22Rv1 (cell line): ENCODE measurements at regions not wholly inside any gene's neighbourhood (a gene's known extent, or its start where the extent isn't known, plus 50 kb on each side); places are given as distances from the start of the nearest gene placed in this dataset.

ENCODE experiments used
- ZFX ChIP-seq: fragments of 450-650 bp; IDR thresholded peaks from 2 replicates; pipeline ENCODE4 v1.6.1; 2017; ENCODE audit warnings: antibody characterized with exemption, borderline replicate concordance
- TF ChIP-seq, protein P1 (sequence below): fragments of 450-650 bp; IDR thresholded peaks from 2 replicates; pipeline ENCODE4 v1.5.1; 2017; ENCODE audit warnings: mild to moderate bottlenecking

DNA sequence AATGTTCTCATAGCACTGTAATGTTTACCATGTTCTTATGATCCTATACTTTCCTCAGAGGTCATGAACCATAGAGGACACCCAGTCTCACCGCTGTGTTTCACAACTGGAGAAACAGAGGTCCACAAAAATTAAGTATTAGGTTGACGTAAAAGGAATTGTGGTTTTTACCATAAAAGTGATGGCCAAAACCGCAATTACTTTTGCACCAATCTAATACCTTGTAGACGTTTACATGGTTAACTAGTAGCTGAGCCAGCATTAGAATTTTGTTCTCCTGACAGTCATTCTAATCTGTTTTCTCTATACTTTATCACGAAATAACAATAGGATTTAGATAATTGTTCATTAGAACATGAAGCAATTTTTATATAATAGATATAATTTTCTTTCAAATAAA is 763.4 kb upstream of the ARGLU1 start:
- TF ChIP-seq, protein P1, sequence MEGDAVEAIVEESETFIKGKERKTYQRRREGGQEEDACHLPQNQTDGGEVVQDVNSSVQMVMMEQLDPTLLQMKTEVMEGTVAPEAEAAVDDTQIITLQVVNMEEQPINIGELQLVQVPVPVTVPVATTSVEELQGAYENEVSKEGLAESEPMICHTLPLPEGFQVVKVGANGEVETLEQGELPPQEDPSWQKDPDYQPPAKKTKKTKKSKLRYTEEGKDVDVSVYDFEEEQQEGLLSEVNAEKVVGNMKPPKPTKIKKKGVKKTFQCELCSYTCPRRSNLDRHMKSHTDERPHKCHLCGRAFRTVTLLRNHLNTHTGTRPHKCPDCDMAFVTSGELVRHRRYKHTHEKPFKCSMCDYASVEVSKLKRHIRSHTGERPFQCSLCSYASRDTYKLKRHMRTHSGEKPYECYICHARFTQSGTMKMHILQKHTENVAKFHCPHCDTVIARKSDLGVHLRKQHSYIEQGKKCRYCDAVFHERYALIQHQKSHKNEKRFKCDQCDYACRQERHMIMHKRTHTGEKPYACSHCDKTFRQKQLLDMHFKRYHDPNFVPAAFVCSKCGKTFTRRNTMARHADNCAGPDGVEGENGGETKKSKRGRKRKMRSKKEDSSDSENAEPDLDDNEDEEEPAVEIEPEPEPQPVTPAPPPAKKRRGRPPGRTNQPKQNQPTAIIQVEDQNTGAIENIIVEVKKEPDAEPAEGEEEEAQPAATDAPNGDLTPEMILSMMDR = no peak
- no peak for TF ChIP-seq ZFX
